ENCODE measurements at regions not wholly inside any gene's neighbourhood (a gene's known extent, or its start where the extent isn't known, plus 50 kb on each side); places are given as distances from the start of the nearest gene placed in this dataset.
"Not testable (repeated sequence)": the region's sequence is repeated elsewhere in the genome, so short reads cannot be mapped to it uniquely, and the experiment has no call there.

GRCh38 chr16:82267675-82268074 is 97.7 kb upstream of the MPHOSPH6 start:
- TF ChIP-seq EZH2 (IDR thresholded peaks at IDR 0.05; ENCODE audit: borderline replicate concordance, control insufficient read depth, low read depth, low read length); STAT3 (IDR thresholded peaks at IDR 0.05; ENCODE audit: low read depth, low read length); HDAC6 (IDR thresholded peaks at IDR 0.05; ENCODE audit: unreplicated experiment); JUND (IDR thresholded peaks at IDR 0.05; ENCODE audit: low read depth, low read length); CTCF (IDR thresholded peaks at IDR 0.05 in 2 of 3, conservative IDR thresholded peaks at IDR 0.05 in 1 of 3; ENCODE audit: control insufficient read depth in 2 of 3, extremely low read depth in 1 of 3, insufficient read depth in 1 of 3, low read depth in 3 of 3, low read length in 3 of 3); RCOR1 (conservative IDR thresholded peaks at IDR 0.05; ENCODE audit: low read depth, low read length); POLR2AphosphoS5 (IDR thresholded peaks at IDR 0.05; ENCODE audit: low read length); POLR2A (IDR thresholded peaks at IDR 0.05; ENCODE audit: low read depth, low read length); KDM1A (IDR thresholded peaks at IDR 0.05; ENCODE audit: borderline replicate concordance); SKIL (IDR thresholded peaks at IDR 0.05; ENCODE audit: low read depth, poor library complexity, severe bottlenecking); BRCA1 (IDR thresholded peaks at IDR 0.05; ENCODE audit: low read depth, low read length): not testable (repeated sequence)

All from GM12878 (cell line).